NB4 (cell line): ENCODE measurements at regions not wholly inside any gene's neighbourhood (a gene's known extent, or its start where the extent isn't known, plus 50 kb on each side); places are given as distances from the start of the nearest gene placed in this dataset.

ENCODE experiments used
- TF ChIP-seq, protein P1 (sequence below): IDR thresholded peaks from one replicate; pipeline ENCODE4 v1.5.1; 2012; ENCODE audit warnings: low read depth, low read length
- TF ChIP-seq, protein P2 (sequence below): IDR thresholded peaks from 2 replicates; pipeline ENCODE4 v1.6.1; 2011; ENCODE audit warnings: low read depth, low read length

DNA sequence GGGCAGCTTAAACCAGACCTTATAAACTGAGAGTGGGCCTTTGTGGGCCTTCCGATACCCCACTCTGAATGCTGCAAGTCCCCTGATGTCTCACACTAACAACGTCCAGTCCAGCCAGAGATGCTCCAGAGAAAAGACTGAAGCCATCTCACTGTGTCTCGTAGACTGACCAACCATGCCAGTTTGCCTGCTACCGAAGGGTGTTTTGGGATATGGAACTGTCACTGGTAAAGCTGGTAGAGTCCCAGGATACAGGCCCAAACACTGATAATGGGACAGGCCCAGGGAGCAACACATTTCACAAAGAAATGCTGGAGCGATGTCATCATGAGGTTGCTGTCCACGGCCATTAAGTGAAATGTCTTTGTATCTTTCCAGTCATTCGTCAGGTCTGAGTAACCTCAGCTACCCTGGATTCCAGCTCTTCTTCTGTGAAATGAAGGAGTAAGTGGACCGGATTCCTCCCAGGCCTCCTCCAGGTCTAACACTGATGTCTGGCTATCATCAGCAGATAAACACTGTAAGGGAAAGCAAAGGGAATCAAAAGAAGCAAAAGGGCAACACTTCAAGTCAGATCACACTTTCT, 81.6 kb downstream of the SLC5A7 start:
- TF ChIP-seq, protein P1, sequence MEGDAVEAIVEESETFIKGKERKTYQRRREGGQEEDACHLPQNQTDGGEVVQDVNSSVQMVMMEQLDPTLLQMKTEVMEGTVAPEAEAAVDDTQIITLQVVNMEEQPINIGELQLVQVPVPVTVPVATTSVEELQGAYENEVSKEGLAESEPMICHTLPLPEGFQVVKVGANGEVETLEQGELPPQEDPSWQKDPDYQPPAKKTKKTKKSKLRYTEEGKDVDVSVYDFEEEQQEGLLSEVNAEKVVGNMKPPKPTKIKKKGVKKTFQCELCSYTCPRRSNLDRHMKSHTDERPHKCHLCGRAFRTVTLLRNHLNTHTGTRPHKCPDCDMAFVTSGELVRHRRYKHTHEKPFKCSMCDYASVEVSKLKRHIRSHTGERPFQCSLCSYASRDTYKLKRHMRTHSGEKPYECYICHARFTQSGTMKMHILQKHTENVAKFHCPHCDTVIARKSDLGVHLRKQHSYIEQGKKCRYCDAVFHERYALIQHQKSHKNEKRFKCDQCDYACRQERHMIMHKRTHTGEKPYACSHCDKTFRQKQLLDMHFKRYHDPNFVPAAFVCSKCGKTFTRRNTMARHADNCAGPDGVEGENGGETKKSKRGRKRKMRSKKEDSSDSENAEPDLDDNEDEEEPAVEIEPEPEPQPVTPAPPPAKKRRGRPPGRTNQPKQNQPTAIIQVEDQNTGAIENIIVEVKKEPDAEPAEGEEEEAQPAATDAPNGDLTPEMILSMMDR: no peak
- TF ChIP-seq, protein P2, sequence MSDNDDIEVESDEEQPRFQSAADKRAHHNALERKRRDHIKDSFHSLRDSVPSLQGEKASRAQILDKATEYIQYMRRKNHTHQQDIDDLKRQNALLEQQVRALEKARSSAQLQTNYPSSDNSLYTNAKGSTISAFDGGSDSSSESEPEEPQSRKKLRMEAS: no peak
